Epidermal melanocyte (primary cell): ENCODE measurements at regions not wholly inside any gene's neighbourhood (a gene's known extent, or its start where the extent isn't known, plus 50 kb on each side); places are given as distances from the start of the nearest gene placed in this dataset.

ENCODE experiments used
- DNase-seq: peaks from one replicate; pipeline ENCODE4 v3.0.0; 2011; ENCODE audit warnings: low spot score; ENCODE audit not compliant: insufficient read length

- DNase-seq: no peak
Observed at GRCh38 chr11:15580056-15580774, 465.5 kb downstream of the INSC start.

GRCh38 chr11:15580775-15581095 lies 466.0 kb downstream of the INSC start:
- DNase-seq: no peak

- no peak for DNase-seq
Observed at GRCh38 chr11:15584158-15584557, 469.4 kb downstream of the INSC start.

- DNase-seq: no peak
Observed at GRCh38 chr11:15585602-15586331, 471.0 kb downstream of the INSC start.

GRCh38 chr11:15586741-15587473 lies 472.2 kb downstream of the INSC start:
- DNase-seq: no peak

- DNase-seq: no peak
Observed at GRCh38 chr11:15589070-15589626, 474.4 kb downstream of the INSC start.

- DNase-seq: no peak
Observed at GRCh38 chr11:15590132-15590531, 475.4 kb downstream of the INSC start.

GRCh38 chr11:15591112-15591537 lies 476.4 kb downstream of the INSC start:
- DNase-seq: no peak

- no peak for DNase-seq
Observed at GRCh38 chr11:15594607-15595006, 479.9 kb downstream of the INSC start.

GRCh38 chr11:15599376-15599775 lies 484.7 kb downstream of the INSC start:
- no peak for DNase-seq

GRCh38 chr11:15602047-15602446 lies 487.3 kb downstream of the INSC start:
- DNase-seq: no peak

- DNase-seq: peak; percentile 61
Observed at GRCh38 chr11:15602785-15603567, 488.3 kb downstream of the INSC start.

GRCh38 chr11:15605094-15605493 lies 490.4 kb downstream of the INSC start:
- DNase-seq: no peak

GRCh38 chr11:15607361-15608036 lies 492.8 kb downstream of the INSC start:
- peak; percentile 56 for DNase-seq

GRCh38 chr11:15609445-15609844 lies 494.7 kb downstream of the INSC start:
- no peak for DNase-seq

- DNase-seq: no peak
Observed at GRCh38 chr11:15610881-15611280, 496.2 kb downstream of the INSC start.

GRCh38 chr11:15613251-15613650 lies 498.5 kb downstream of the INSC start:
- DNase-seq: no peak

- no peak for DNase-seq
Observed at GRCh38 chr11:15613789-15614188, 499.1 kb downstream of the INSC start.

- no peak for DNase-seq
Observed at GRCh38 chr11:15615398-15616096, 500.8 kb downstream of the INSC start.
